A673 (cell line): ENCODE measurements at regions not wholly inside any gene's neighbourhood (a gene's known extent, or its start where the extent isn't known, plus 50 kb on each side); places are given as distances from the start of the nearest gene placed in this dataset.

Experiments
- BruUV-seq: library from RNA; stranded (reverse); fragments of 400-500 nt; replicated peaks from 2 replicates; lab custom pipeline; 2021; lab: Mats Ljungman, UMichigan
- CTCF ChIA-PET: fragments of 300-600 bp; sonication (Branson Sonifier 250); formaldehyde crosslinking; loops from one replicate; lab custom pipeline; 2022; ENCODE audit warnings: antibody characterized with exemption; lab: Charles Lee
- POLR2A ChIA-PET: fragments of 300-600 bp; sonication (Branson Sonifier 250); formaldehyde crosslinking; loops from one replicate; lab custom pipeline; 2022; ENCODE audit warnings: antibody characterized with exemption; ENCODE audit not compliant: low non-redundant PET; lab: Charles Lee
- DNase-seq: peaks from one replicate; pipeline ENCODE4 v3.0.0-alpha.2; 2015; ENCODE audit warnings: low spot score
- H3K27ac ChIP-seq: fragments of 200-600 bp; sonication (generic); 2 replicates; pipeline ENCODE4 v1.5.1; 2016; ENCODE audit warnings: mixed run types, low read depth, mild to moderate bottlenecking, mixed read lengths, antibody characterized with exemption, low read length; ENCODE audit not compliant: poor library complexity, severe bottlenecking
- H3K27me3 ChIP-seq: fragments of 200-600 bp; sonication (generic); replicated peaks from 2 replicates; pipeline ENCODE4 v1.6.1; 2017; ENCODE audit warnings: mixed run types, low read depth, mild to moderate bottlenecking, mixed read lengths, antibody characterized with exemption, low read length; ENCODE audit not compliant: insufficient read depth, poor library complexity
- H3K36me3 ChIP-seq: fragments of 200-600 bp; sonication (generic); 2 replicates; pipeline ENCODE4 v1.6.1; 2016; ENCODE audit warnings: mixed run types, mild to moderate bottlenecking, mixed read lengths, antibody characterized with exemption, low read length; ENCODE audit not compliant: insufficient read depth, poor library complexity, severe bottlenecking
- H3K4me1 ChIP-seq: fragments of 200-600 bp; sonication (generic); 2 replicates; pipeline ENCODE4 v1.6.1; 2017; ENCODE audit warnings: mixed run types, mild to moderate bottlenecking, mixed read lengths, antibody characterized with exemption, low read length; ENCODE audit not compliant: insufficient read depth, poor library complexity, severe bottlenecking
- H3K4me3 ChIP-seq: fragments of 200-600 bp; sonication (generic); 2 replicates; pipeline ENCODE4 v1.5.1; 2016; ENCODE audit warnings: low read depth, mixed run types, mild to moderate bottlenecking, mixed read lengths, low read length; ENCODE audit not compliant: poor library complexity, severe bottlenecking
- H3K9me3 ChIP-seq: fragments of 200-600 bp; sonication (generic); 2 replicates; pipeline ENCODE4 v1.6.1; 2016; ENCODE audit warnings: mixed run types, low read depth, mild to moderate bottlenecking, mixed read lengths, antibody characterized with exemption, low read length; ENCODE audit not compliant: poor library complexity, severe bottlenecking
- CTCF ChIP-seq: fragments of 300-800, 200-600 bp; sonication (generic); conservative IDR thresholded peaks from 2 replicates; pipeline ENCODE4 v1.5.1; 2017; ENCODE audit warnings: low read depth, mild to moderate bottlenecking, antibody characterized with exemption, low read length, moderate library complexity, mixed read lengths
- EZH2 ChIP-seq: fragments of 200-600 bp; sonication (generic); IDR thresholded peaks from 2 replicates; pipeline ENCODE4 v1.6.1; 2017; ENCODE audit warnings: borderline replicate concordance, low read depth, mild to moderate bottlenecking, mixed read lengths, antibody characterized with exemption, low read length; ENCODE audit not compliant: poor library complexity, severe bottlenecking
- intact Hi-C: fragments of 100-400 bp; cut with micrococcal nuclease; formaldehyde crosslinking; loops from one replicate; pipeline ENCODE4 v1.10.0; 2022; ENCODE audit not compliant: unreplicated experiment

- Histone ChIP-seq H3K36me3 (no peaks in the 10 kb centered on the region), H3K27ac (no peak overlapping the region), H3K4me1 (no peaks in the 10 kb centered on the region), H3K27me3 (peaks cover 9% of the 10 kb centered on the region), H3K4me3 (no peak overlapping the region), H3K9me3 (no peaks in the 10 kb centered on the region)
- POLR2A ChIA-PET, result no interaction called here
- no peak for TF ChIP-seq EZH2
- TF ChIP-seq CTCF, result no peak
- intact Hi-C loops, result no loop called here
- CTCF ChIA-PET, result no interaction called here
- no peak for DNase-seq
- BruUV-seq, result no TSS peak
Observed at GRCh38 chr1:55980582-55980981, 598.8 kb downstream of the PLPP3 start.

GRCh38 chr1:55974714-55975441, 604.5 kb downstream of the PLPP3 start:
- intact Hi-C loops, result no loop called here
- no peaks in the 10 kb centered on the region for H3K27me3 ChIP-seq
- no peaks in the 10 kb centered on the region for H3K4me1 ChIP-seq
- no peak overlapping the region for H3K27ac ChIP-seq
- DNase-seq, result peak; percentile 49
- ChIA-PET CTCF (no interaction called here), POLR2A (no interaction called here)
- BruUV-seq, result no TSS peak
- TF ChIP-seq EZH2 (no peak), CTCF (no peak)
- no peak overlapping the region for H3K4me3 ChIP-seq
- no peaks in the 10 kb centered on the region for H3K9me3 ChIP-seq
- H3K36me3 ChIP-seq, result no peaks in the 10 kb centered on the region

- no peak overlapping the region for H3K4me3 ChIP-seq
- no peaks in the 10 kb centered on the region for H3K27me3 ChIP-seq
- no peak for DNase-seq
- no peaks in the 10 kb centered on the region for H3K4me1 ChIP-seq
- ChIA-PET POLR2A (no interaction called here), CTCF (no interaction called here)
- no peak overlapping the region for H3K27ac ChIP-seq
- H3K36me3 ChIP-seq, result no peaks in the 10 kb centered on the region
- intact Hi-C loops, result no loop called here
- BruUV-seq, result no TSS peak
- H3K9me3 ChIP-seq, result no peaks in the 10 kb centered on the region
- no peak for TF ChIP-seq CTCF
- no peak for TF ChIP-seq EZH2
Observed at GRCh38 chr1:55970526-55971110, 608.7 kb downstream of the PLPP3 start.
